SK-N-SH treated with all-trans-retinoic acid at 6 μM for 48 hours (cell line): ENCODE measurements at regions not wholly inside any gene's neighbourhood (a gene's known extent, or its start where the extent isn't known, plus 50 kb on each side); places are given as distances from the start of the nearest gene placed in this dataset.

Source experiments
- ZNF70 ChIP-seq: fragments of 450-650 bp; formaldehyde crosslinking; IDR thresholded peaks from 2 replicates; pipeline ENCODE4 v1.5.0; 2020; ENCODE audit warnings: mild to moderate bottlenecking, moderate library complexity
- TF ChIP-seq, protein P1 (sequence below): fragments of 250-450 bp; sonication (Bioruptor Pico); IDR thresholded peaks from 2 replicates; pipeline ENCODE4 v1.8.0; 2020; ENCODE audit warnings: mild to moderate bottlenecking, moderate library complexity, borderline replicate concordance

DNA sequence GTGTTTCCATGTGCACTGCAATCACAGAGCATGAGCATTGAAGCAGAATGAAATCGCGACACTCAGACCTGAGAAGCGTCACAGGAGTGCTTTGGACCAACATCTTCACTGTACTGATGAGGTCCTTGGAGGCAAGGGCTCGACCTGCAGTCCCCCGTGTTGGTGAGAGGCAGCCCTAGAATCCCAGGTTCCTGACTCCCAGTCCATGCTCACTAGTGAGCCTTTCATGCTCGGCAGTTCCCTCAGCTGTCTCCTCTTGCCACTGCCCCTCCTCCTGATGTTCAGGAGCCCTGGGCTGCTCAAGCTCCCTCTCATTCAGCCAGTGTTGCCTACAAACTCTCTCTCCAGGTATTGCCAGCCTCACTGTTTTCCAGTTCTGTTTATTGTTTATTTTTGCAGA, 291.4 kb downstream of the DYSF start:
- TF ChIP-seq ZNF70 (CRISPR knock-in tag), result no peak
- TF ChIP-seq, protein P1, sequence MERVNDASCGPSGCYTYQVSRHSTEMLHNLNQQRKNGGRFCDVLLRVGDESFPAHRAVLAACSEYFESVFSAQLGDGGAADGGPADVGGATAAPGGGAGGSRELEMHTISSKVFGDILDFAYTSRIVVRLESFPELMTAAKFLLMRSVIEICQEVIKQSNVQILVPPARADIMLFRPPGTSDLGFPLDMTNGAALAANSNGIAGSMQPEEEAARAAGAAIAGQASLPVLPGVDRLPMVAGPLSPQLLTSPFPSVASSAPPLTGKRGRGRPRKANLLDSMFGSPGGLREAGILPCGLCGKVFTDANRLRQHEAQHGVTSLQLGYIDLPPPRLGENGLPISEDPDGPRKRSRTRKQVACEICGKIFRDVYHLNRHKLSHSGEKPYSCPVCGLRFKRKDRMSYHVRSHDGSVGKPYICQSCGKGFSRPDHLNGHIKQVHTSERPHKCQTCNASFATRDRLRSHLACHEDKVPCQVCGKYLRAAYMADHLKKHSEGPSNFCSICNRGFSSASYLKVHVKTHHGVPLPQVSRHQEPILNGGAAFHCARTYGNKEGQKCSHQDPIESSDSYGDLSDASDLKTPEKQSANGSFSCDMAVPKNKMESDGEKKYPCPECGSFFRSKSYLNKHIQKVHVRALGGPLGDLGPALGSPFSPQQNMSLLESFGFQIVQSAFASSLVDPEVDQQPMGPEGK (CRISPR knock-in tag), result no peak
